ENCODE measurements at regions not wholly inside any gene's neighbourhood (a gene's known extent, or its start where the extent isn't known, plus 50 kb on each side); places are given as distances from the start of the nearest gene placed in this dataset.

- no peaks in the 10 kb centered on the region for H3K36me3 ChIP-seq (replicated peaks in 1 of 2; ENCODE audit: control extremely low read depth in 1 of 2, control insufficient read depth in 1 of 2, extremely low read depth in 1 of 2, insufficient read depth in 2 of 2, low read length in 1 of 2)
- no peaks in the 10 kb centered on the region for H3K79me2 ChIP-seq (ENCODE audit: control insufficient read depth, insufficient read depth, low read length)
- no peak for TF ChIP-seq EZH2 (IDR thresholded peaks at IDR 0.05; ENCODE audit: borderline replicate concordance, insufficient read depth, low read depth, low read length, poor library complexity, severe bottlenecking)
- TF ChIP-seq CTCF (IDR thresholded peaks at IDR 0.05) = no peak
- H3K4me1 Mint-ChIP-seq = no peaks in the 10 kb centered on the region
- peaks cover 7% of the 10 kb centered on the region for H3K9me3 Mint-ChIP-seq (ENCODE audit: insufficient read depth)
- H3K27ac ChIP-seq (ENCODE audit: low read length in 2 of 2) = no peak overlapping the region
- no peak overlapping the region for H3K27ac Mint-ChIP-seq
- H4K20me1 ChIP-seq (ENCODE audit: control insufficient read depth, insufficient read depth, low read length, poor library complexity, severe bottlenecking) = no peaks in the 10 kb centered on the region
- H3K4me2 ChIP-seq (replicated peaks; ENCODE audit: low read depth, low read length, poor library complexity, severe bottlenecking) = no peak overlapping the region
- H3K27me3 Mint-ChIP-seq = no peaks in the 10 kb centered on the region
- intact Hi-C loops (cut with micrococcal nuclease) = no loop called here
- H3K4me1 ChIP-seq (ENCODE audit: control insufficient read depth in 2 of 2, insufficient read depth in 2 of 2, low read length in 2 of 2) = no peaks in the 10 kb centered on the region
- H3K27me3 ChIP-seq (replicated peaks in 1 of 4; ENCODE audit: control extremely low read depth in 1 of 4, control insufficient read depth in 3 of 4, insufficient read depth in 4 of 4, low read length in 3 of 4) = no peaks in the 10 kb centered on the region
- CTCF ChIA-PET = no interaction called here
- POLR2A ChIA-PET = no interaction called here
- no peak overlapping the region for H3K4me3 Mint-ChIP-seq
- H3K9me3 ChIP-seq (ENCODE audit: control extremely low read depth in 1 of 3, control insufficient read depth in 2 of 3, insufficient read depth in 1 of 3, low read length in 2 of 3) = no peaks in the 10 kb centered on the region
- H2AFZ ChIP-seq (ENCODE audit: insufficient read depth, low read depth, low read length, poor library complexity, severe bottlenecking) = no peak overlapping the region
- 42% methylated on average over 2 of the region's 4 CpGs for WGBS (ENCODE audit: insufficient coverage)
- no peak overlapping the region for H3K4me3 ChIP-seq (ENCODE audit: control extremely low read depth in 1 of 5, extremely low read depth in 1 of 5, insufficient read depth in 1 of 5, low read depth in 2 of 5, low read length in 4 of 5)
- no peak for ATAC-seq (ENCODE audit: low read depth)
- no peak for DNase-seq
- no peak overlapping the region for H3K9ac ChIP-seq (ENCODE audit: low read length)
Observed at GRCh38 chr11:29231991-29232390, 784.8 kb downstream of the KCNA4 start.

- ChIA-PET POLR2A (no interaction called here), CTCF (no interaction called here)
- no peak overlapping the region for H3K4me3 Mint-ChIP-seq
- Histone ChIP-seq H2AFZ (ENCODE audit: insufficient read depth, low read depth, low read length, poor library complexity, severe bottlenecking) (no peak overlapping the region), H3K9me3 (ENCODE audit: control extremely low read depth in 1 of 3, control insufficient read depth in 2 of 3, insufficient read depth in 1 of 3, low read length in 2 of 3) (no peaks in the 10 kb centered on the region), H4K20me1 (ENCODE audit: control insufficient read depth, insufficient read depth, low read length, poor library complexity, severe bottlenecking) (no peaks in the 10 kb centered on the region), H3K27ac (ENCODE audit: low read length in 2 of 2) (no peak overlapping the region), H3K4me3 (ENCODE audit: control extremely low read depth in 1 of 5, extremely low read depth in 1 of 5, insufficient read depth in 1 of 5, low read depth in 2 of 5, low read length in 4 of 5) (no peak overlapping the region), H3K79me2 (ENCODE audit: control insufficient read depth, insufficient read depth, low read length) (no peaks in the 10 kb centered on the region), H3K4me2 (replicated peaks; ENCODE audit: low read depth, low read length, poor library complexity, severe bottlenecking) (no peak overlapping the region), H3K36me3 (replicated peaks in 1 of 2; ENCODE audit: control extremely low read depth in 1 of 2, control insufficient read depth in 1 of 2, extremely low read depth in 1 of 2, insufficient read depth in 2 of 2, low read length in 1 of 2) (no peaks in the 10 kb centered on the region), H3K4me1 (ENCODE audit: control insufficient read depth in 2 of 2, insufficient read depth in 2 of 2, low read length in 2 of 2) (no peaks in the 10 kb centered on the region), H3K9ac (ENCODE audit: low read length) (no peak overlapping the region), H3K27me3 (replicated peaks in 1 of 4; ENCODE audit: control extremely low read depth in 1 of 4, control insufficient read depth in 3 of 4, insufficient read depth in 4 of 4, low read length in 3 of 4) (no peaks in the 10 kb centered on the region)
- H3K4me1 Mint-ChIP-seq = no peaks in the 10 kb centered on the region
- intact Hi-C loops (cut with micrococcal nuclease) = no loop called here
- TF ChIP-seq CTCF (IDR thresholded peaks at IDR 0.05) (no peak), EZH2 (IDR thresholded peaks at IDR 0.05; ENCODE audit: borderline replicate concordance, insufficient read depth, low read depth, low read length, poor library complexity, severe bottlenecking) (no peak)
- no CpG with 5 or more reads among the region's 3 CpGs for WGBS (ENCODE audit: insufficient coverage)
- ATAC-seq (ENCODE audit: low read depth) (no peak), DNase-seq (no peak)
- H3K27ac Mint-ChIP-seq = no peak overlapping the region
- peaks cover 7% of the 10 kb centered on the region for H3K9me3 Mint-ChIP-seq (ENCODE audit: insufficient read depth)
- no peaks in the 10 kb centered on the region for H3K27me3 Mint-ChIP-seq
Observed at GRCh38 chr11:29231586-29231985, 785.2 kb downstream of the KCNA4 start.

All from B cell (primary cell).